ENCODE measurements at regions not wholly inside any gene's neighbourhood (a gene's known extent, or its start where the extent isn't known, plus 50 kb on each side); places are given as distances from the start of the nearest gene placed in this dataset.

- no peak for DNase-seq
Measured at GRCh38 chr4:152014280-152014679, 253.5 kb upstream of the GATB start.

GRCh38 chr4:152011469-152011868 is 250.7 kb upstream of the GATB start:
- no peak for DNase-seq

- no peak for DNase-seq
Measured at GRCh38 chr4:152010710-152011079, 249.9 kb upstream of the GATB start.

GRCh38 chr4:152009983-152010709 is 249.3 kb upstream of the GATB start:
- no peak for DNase-seq

GRCh38 chr4:152009031-152009670 is 248.3 kb upstream of the GATB start:
- DNase-seq, result no peak

GRCh38 chr4:152007111-152007510 is 246.3 kb upstream of the GATB start:
- no peak for DNase-seq

GRCh38 chr4:152004801-152005200 is 244.0 kb upstream of the GATB start:
- no peak for DNase-seq

GRCh38 chr4:152000518-152000917 is 239.7 kb upstream of the GATB start:
- DNase-seq, result peak; percentile 13

- DNase-seq, result no peak
Measured at GRCh38 chr4:151998723-151999122, 237.9 kb upstream of the GATB start.

- no peak for DNase-seq
Measured at GRCh38 chr4:151997461-151997860, 236.7 kb upstream of the GATB start.

GRCh38 chr4:151994429-151994828 is 233.6 kb upstream of the GATB start:
- no peak for DNase-seq

GRCh38 chr4:151993521-151993920 is 232.7 kb upstream of the GATB start:
- DNase-seq, result no peak

- DNase-seq, result no peak
Measured at GRCh38 chr4:151992332-151993154, 231.7 kb upstream of the GATB start.

- DNase-seq, result no peak
Measured at GRCh38 chr4:151991884-151992167, 231.0 kb upstream of the GATB start.

GRCh38 chr4:151991001-151991883 is 230.4 kb upstream of the GATB start:
- no peak for DNase-seq

GRCh38 chr4:151990201-151990600 is 229.4 kb upstream of the GATB start:
- DNase-seq, result no peak

- no peak for DNase-seq
Measured at GRCh38 chr4:151988591-151988990, 227.8 kb upstream of the GATB start.

GRCh38 chr4:151987606-151988005 is 226.8 kb upstream of the GATB start:
- DNase-seq, result no peak

- DNase-seq, result peak; percentile 79
Measured at GRCh38 chr4:151983854-151984253, 223.0 kb upstream of the GATB start.

GRCh38 chr4:151979819-151980218 is 219.0 kb upstream of the GATB start:
- DNase-seq, result no peak

GRCh38 chr4:151968643-151969042 is 207.8 kb upstream of the GATB start:
- no peak for DNase-seq

- DNase-seq, result no peak
Measured at GRCh38 chr4:151967074-151967473, 206.3 kb upstream of the GATB start.

All from NCI-H146 (cell line).